Neutrophil (primary cell): ENCODE measurements at regions not wholly inside any gene's neighbourhood (a gene's known extent, or its start where the extent isn't known, plus 50 kb on each side); places are given as distances from the start of the nearest gene placed in this dataset.

Source experiments
- H3K27ac ChIP-seq: fragments of 200-600 bp; sonication (generic); 2 replicates; pipeline ENCODE4 v1.5.1; 2016; ENCODE audit warnings: mild to moderate bottlenecking, moderate library complexity
- H3K27me3 ChIP-seq: fragments of 200-600 bp; sonication (generic); 2 replicates; pipeline ENCODE4 v1.6.0; 2016; ENCODE audit warnings: mild to moderate bottlenecking
- H3K36me3 ChIP-seq: fragments of 200-600 bp; sonication (generic); 2 replicates; pipeline ENCODE4 v1.5.1; 2017
- H3K4me1 ChIP-seq, 2 experiments: fragments of 200-600 bp in 1 of 2; sonication (generic) in 1 of 2; 1 replicate in 1 of 2; 2 replicates in 1 of 2; pipeline versions ENCODE4 v1.5.1 to v1.6.1; 2013 to 2016; ENCODE audit warnings: low read depth in 1 of 2, low read length in 1 of 2, mild to moderate bottlenecking in 1 of 2, moderate library complexity in 1 of 2; ENCODE audit not compliant: control insufficient read depth in 1 of 2, insufficient read depth in 1 of 2
- H3K4me3 ChIP-seq, 2 experiments: fragments of 200-600 bp in 1 of 2; sonication (generic) in 1 of 2; 1 replicate in 1 of 2; 2 replicates in 1 of 2; pipeline ENCODE4 v1.5.1; 2013 to 2016; ENCODE audit warnings: low read depth in 1 of 2, low read length in 1 of 2, mild to moderate bottlenecking in 1 of 2, moderate library complexity in 1 of 2
- H3K9me3 ChIP-seq: fragments of 200-600 bp; sonication (generic); 2 replicates; pipeline ENCODE4 v1.5.1; 2016
- CTCF ChIP-seq: fragments of 200-600 bp; sonication (generic); IDR thresholded peaks from 2 replicates; pipeline ENCODE4 v1.5.1; 2016; ENCODE audit warnings: antibody characterized with exemption

GRCh38 chr6:55969526-55969925, 94.1 kb upstream of the BMP5 start:
- no peak for TF ChIP-seq CTCF
- H3K27ac ChIP-seq = no peak overlapping the region
- H3K27me3 ChIP-seq = peaks cover 3% of the 10 kb centered on the region
- no peaks in the 10 kb centered on the region for H3K36me3 ChIP-seq
- no peaks in the 10 kb centered on the region for H3K9me3 ChIP-seq
- H3K4me1 ChIP-seq = no peaks in the 10 kb centered on the region
- H3K4me3 ChIP-seq = no peak overlapping the region

DNA sequence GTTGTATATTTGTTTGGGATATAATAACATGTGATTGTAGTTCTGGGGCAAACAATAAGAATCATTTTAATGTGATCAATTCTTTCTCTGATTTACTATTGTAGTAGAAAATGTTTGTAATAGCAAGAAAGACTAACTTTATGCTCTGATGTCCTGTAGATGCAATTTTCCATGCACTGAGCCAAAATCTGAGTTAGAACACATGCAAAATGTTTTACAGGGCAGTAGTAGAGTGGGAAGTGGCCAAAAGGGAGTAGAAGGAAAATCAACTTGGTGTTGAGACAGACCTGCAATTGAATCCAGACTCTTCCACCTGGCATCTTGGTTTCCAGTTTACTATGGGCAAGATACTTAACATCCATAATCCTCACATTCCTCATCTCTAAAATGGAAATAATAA, 93.5 kb upstream of the BMP5 start:
- Histone ChIP-seq H3K4me1 (no peaks in the 10 kb centered on the region), H3K27ac (no peak overlapping the region), H3K36me3 (no peaks in the 10 kb centered on the region), H3K4me3 (no peak overlapping the region), H3K9me3 (no peaks in the 10 kb centered on the region), H3K27me3 (peaks cover 3% of the 10 kb centered on the region)
- no peak for TF ChIP-seq CTCF

DNA sequence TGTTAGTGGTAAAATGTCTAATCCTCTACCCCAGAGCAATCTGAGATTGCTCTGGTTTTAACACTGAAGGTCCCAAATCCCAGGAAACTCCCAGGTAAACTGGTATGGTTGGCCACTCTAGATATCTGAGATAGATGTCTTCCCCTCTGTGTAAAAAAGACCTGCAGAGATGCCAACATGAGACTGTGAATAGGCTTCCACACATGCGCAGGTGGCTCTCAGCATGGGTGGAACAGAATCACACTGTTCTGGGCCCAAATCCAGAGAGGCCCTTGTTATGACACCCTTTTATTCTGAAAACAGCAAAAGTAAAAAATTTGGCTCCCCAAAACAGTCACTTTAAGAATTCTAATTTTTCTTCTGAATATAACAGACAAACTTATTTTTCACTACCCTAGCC, 88.7 kb upstream of the BMP5 start:
- Histone ChIP-seq H3K4me1 (no peaks in the 10 kb centered on the region), H3K4me3 (no peak overlapping the region), H3K9me3 (no peaks in the 10 kb centered on the region), H3K36me3 (no peaks in the 10 kb centered on the region), H3K27me3 (no peaks in the 10 kb centered on the region), H3K27ac (no peak overlapping the region)
- TF ChIP-seq CTCF = no peak

DNA sequence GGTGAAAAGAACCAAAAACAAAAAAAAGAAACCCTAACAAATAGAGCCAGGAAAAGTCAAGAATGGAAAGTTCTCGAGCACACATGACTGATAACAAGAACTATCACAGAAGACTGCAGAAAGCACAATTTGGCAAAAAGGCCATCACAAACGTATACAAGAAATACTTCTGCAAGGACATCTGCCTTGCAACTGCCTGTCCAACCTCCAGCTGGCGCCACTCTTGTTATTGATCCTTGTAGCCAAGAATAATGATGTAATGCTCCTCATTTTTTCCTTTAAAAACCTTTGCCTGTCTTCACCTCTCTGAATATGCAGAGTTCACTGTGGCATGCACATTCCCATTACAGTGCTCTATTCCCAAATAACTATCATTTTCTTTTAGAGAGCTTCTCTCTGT, 87.9 kb upstream of the BMP5 start:
- TF ChIP-seq CTCF = no peak
- no peak overlapping the region for H3K4me3 ChIP-seq
- no peaks in the 10 kb centered on the region for H3K9me3 ChIP-seq

GRCh38 chr6:55960344-55960743, 85.0 kb upstream of the BMP5 start:
- Histone ChIP-seq H3K9me3 (no peaks in the 10 kb centered on the region), H3K4me1 (no peaks in the 10 kb centered on the region), H3K36me3 (no peaks in the 10 kb centered on the region), H3K27me3 (no peaks in the 10 kb centered on the region), H3K27ac (no peak overlapping the region), H3K4me3 (no peak overlapping the region)
- TF ChIP-seq CTCF = no peak

More for the DNA sequence above, 87.9 kb upstream of the BMP5 start:
- H3K4me1 ChIP-seq = no peaks in the 10 kb centered on the region
- no peaks in the 10 kb centered on the region for H3K27me3 ChIP-seq
- no peaks in the 10 kb centered on the region for H3K36me3 ChIP-seq
- no peak overlapping the region for H3K27ac ChIP-seq

DNA sequence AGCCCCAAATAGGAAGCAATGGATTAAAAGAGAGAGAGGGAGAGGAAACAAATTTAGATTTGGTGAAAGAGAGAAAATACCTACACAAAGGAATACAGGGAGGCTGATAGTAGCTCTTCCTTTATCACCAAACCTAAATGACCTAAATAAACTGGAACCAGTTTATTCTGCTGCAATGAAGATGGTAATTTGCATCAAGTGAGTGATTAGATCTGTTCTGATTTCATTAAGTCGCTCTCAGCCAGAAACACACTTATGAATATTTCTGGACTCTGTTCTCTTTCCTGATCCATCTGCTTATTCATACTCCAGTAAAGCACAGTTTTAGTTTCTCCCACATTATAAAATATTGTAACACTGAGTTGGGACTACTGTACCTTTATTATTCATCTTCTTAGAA, 83.4 kb upstream of the BMP5 start:
- no peaks in the 10 kb centered on the region for H3K4me1 ChIP-seq
- no peak for TF ChIP-seq CTCF
- no peak overlapping the region for H3K4me3 ChIP-seq
- no peaks in the 10 kb centered on the region for H3K9me3 ChIP-seq
- no peaks in the 10 kb centered on the region for H3K27me3 ChIP-seq
- H3K36me3 ChIP-seq = no peaks in the 10 kb centered on the region
- H3K27ac ChIP-seq = no peak overlapping the region
